Mucosa of descending colon (tissue), 3 donors: ENCODE measurements at regions not wholly inside any gene's neighbourhood (a gene's known extent, or its start where the extent isn't known, plus 50 kb on each side); places are given as distances from the start of the nearest gene placed in this dataset.

ENCODE experiments used
- ATAC-seq: fragments of 200-7000 bp; cut with Tn5 transposase; one replicate; pipeline ENCODE4 v1.9.1; 2020; ENCODE audit warnings: mild to moderate bottlenecking, moderate library complexity
- DNase-seq, 3 donors: peaks; one replicate each; pipeline ENCODE4 v3.0.0-alpha.2; 2020
- H3K36me3 ChIP-seq: fragments of 200-600 bp; one replicate; pipeline ENCODE4 v1.8.0; 2021; ENCODE audit warnings: low read depth, mild to moderate bottlenecking
- H3K4me1 ChIP-seq: fragments of 200-600 bp; one replicate; pipeline ENCODE4 v1.8.0; 2021; ENCODE audit warnings: low read depth, mild to moderate bottlenecking
- H3K4me3 ChIP-seq: fragments of 200-600 bp; one replicate; pipeline ENCODE4 v1.8.0; 2021; ENCODE audit warnings: mild to moderate bottlenecking
- H3K9me3 ChIP-seq: fragments of 200-600 bp; one replicate; pipeline ENCODE4 v1.8.0; 2021; ENCODE audit warnings: mild to moderate bottlenecking
- intact Hi-C, 2 donors: fragments of 100-400 bp; cut with DNase I in 1 of 2; cut with micrococcal nuclease in 1 of 2; formaldehyde crosslinking; loops; one replicate each; pipeline versions ENCODE4 v1.11.0 to v1.11.1; 2022; cut with DNase I, micrococcal nuclease
- TF ChIP-seq, protein P1 (sequence below): fragments of 200-600 bp; IDR thresholded peaks from one replicate; pipeline ENCODE4 v1.8.0; 2022; ENCODE audit warnings: antibody characterized with exemption, mild to moderate bottlenecking
- donor health status: DM: no; HTN: no; CAD: no; lungs with moderate emphysema.
- donor health status: DM: no; HTN: no; CAD: no.
- donor health status: DM: no; HTN: yes; CAD: no.

DNA sequence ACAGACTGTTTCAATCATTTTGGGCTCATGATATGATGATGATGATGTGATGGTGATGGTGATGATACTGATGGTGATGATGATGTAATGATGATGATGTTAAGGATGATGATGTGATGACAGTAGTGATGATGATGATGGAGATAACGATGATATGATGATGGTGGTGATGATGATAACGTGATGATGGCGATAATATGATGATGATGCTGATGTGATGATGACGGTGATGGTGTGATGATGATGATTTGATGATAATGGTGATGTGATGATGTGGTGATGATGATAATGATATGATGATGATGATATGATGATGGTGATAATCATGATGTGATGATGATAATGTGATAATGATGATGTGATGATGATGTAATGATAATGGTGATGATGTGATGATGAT is 612.6 kb downstream of the AACS start:
- H3K4me3 ChIP-seq: no peak overlapping the region
- H3K9me3 ChIP-seq: no peaks in the 10 kb centered on the region
- no peaks in the 10 kb centered on the region for H3K4me1 ChIP-seq
- TF ChIP-seq, protein P1, sequence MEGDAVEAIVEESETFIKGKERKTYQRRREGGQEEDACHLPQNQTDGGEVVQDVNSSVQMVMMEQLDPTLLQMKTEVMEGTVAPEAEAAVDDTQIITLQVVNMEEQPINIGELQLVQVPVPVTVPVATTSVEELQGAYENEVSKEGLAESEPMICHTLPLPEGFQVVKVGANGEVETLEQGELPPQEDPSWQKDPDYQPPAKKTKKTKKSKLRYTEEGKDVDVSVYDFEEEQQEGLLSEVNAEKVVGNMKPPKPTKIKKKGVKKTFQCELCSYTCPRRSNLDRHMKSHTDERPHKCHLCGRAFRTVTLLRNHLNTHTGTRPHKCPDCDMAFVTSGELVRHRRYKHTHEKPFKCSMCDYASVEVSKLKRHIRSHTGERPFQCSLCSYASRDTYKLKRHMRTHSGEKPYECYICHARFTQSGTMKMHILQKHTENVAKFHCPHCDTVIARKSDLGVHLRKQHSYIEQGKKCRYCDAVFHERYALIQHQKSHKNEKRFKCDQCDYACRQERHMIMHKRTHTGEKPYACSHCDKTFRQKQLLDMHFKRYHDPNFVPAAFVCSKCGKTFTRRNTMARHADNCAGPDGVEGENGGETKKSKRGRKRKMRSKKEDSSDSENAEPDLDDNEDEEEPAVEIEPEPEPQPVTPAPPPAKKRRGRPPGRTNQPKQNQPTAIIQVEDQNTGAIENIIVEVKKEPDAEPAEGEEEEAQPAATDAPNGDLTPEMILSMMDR: no peak
- intact Hi-C loops: no loop called here
- H3K36me3 ChIP-seq: no peaks in the 10 kb centered on the region
- no peak for DNase-seq
- no peak for ATAC-seq

DNA sequence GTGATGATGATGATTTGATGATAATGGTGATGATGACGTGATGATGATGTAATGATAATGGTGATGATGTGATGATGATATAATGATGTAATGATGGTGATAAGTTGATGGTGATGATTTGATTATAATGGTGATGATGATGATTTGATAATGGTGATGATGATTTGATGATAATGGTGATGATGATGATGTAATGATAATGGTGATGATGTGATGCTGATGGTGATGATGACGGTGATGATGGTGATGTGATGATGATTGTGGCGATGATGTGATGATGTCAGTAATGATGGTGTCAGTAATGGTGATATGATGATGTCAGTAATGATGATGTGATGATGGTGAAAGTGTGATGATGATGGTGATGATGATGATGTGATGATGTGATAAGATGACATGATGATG is 613.4 kb downstream of the AACS start:
- intact Hi-C loops: no loop called here
- no peaks in the 10 kb centered on the region for H3K9me3 ChIP-seq
- no peak overlapping the region for H3K4me3 ChIP-seq
- DNase-seq (no peak), ATAC-seq (no peak)
- TF ChIP-seq, protein P1: no peak
- H3K36me3 ChIP-seq: no peaks in the 10 kb centered on the region
- H3K4me1 ChIP-seq: no peaks in the 10 kb centered on the region

DNA sequence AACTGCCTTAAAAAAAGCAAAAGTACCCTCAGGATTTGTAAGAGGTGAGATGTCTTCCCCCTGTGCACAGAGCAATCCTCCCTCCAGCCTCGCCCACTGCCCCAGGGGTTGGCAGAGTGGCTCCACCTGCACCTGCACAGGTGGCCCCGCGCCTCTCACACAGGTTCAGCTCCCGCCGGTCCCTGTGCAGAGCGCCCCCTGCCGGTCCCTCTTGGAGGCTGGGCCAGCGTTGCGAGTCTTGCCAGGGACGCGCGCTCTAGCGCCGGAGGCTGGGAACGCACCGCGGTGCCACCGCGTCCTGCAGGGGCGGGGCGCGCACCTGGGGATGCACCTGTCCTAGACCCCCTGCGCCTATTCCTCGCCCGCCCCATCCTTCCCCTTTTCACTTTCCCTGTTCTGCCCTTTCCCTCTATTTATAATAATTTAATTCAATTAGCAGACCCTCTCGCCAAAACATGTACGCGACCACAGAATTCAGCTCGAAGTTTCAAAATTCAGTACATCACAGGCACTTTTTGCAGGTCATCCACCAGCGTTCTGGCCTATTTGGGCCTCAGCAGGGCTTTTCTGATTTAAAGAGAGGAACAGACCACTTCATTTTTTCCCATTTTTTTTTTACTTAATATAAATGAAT is 618.6 kb downstream of the AACS start:
- no peaks in the 10 kb centered on the region for H3K36me3 ChIP-seq
- TF ChIP-seq, protein P1: peak; percentile 13
- peak; percentile 76 for ATAC-seq
- no peaks in the 10 kb centered on the region for H3K4me1 ChIP-seq
- H3K4me3 ChIP-seq: no peak overlapping the region
- peak in 2 of 3 donors; percentile 57 to 65 for DNase-seq
- intact Hi-C loops: no loop called here
- H3K9me3 ChIP-seq: no peaks in the 10 kb centered on the region

DNA sequence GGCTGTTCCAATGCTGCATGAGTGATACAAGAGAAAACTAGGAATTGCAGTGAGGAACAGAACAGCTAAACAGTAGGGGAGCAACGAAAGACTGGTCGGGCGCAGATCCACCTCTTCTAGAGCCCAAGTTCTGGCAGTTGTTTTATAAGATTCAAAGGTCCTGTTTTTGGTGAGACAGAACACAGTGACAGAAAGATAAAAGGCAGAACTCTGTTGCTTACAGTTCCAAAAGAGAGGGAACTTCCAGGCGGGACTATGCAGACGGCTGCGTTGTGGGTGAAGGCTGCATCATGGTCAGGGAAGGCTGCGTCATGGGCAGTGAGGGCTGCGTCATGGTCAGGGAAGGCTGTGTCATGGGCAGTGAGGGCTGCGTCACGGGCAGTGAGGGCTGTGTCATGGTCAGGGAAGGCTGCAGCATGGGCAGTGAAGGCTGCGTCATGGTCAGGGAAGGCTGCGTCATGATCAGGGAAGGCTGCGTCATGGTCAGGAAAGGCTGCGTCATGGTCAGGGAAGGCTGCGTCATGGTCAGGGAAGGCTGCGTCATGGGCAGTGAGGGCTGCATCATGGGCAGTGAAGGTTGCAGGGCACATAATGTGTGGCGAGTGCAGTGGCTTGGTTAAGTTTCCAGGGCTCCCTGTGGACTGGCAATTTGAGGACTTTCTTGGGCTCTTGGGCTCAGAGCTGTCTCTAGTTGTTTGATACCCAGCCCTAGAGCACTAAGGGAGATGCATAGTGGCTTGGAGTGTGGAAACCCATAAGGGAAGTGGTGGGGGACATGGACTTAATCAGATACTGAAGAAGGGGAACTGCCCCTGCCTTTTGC is 619.9 kb downstream of the AACS start:
- TF ChIP-seq, protein P1: no peak
- no peaks in the 10 kb centered on the region for H3K4me1 ChIP-seq
- H3K36me3 ChIP-seq: no peaks in the 10 kb centered on the region
- no peaks in the 10 kb centered on the region for H3K9me3 ChIP-seq
- H3K4me3 ChIP-seq: no peak overlapping the region
- DNase-seq (no peak), ATAC-seq (no peak)
- intact Hi-C loops: no loop called here

DNA sequence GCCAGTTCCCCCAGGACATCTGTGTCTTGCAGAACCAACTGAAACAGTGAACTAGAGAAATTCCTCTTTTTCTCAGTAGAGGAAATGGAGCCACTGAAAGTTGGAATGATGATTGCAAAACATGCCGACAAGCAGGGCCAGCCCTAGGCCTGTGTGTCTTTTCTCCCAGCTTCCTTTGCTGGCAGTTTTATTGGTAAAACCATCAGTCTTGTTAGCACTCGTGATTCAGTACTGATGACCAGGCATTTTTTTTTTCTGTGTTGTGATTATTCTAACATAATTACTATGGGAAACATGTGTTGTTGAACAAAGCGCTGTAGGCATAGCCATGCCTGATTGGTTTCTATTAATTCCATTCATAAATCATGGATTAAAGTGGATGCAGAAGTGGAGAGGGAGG is 620.7 kb downstream of the AACS start:
- DNase-seq: peak in 1 of 3 donors; percentile 2
- TF ChIP-seq, protein P1: no peak
- no peak for ATAC-seq
- Histone ChIP-seq H3K4me3 (no peak overlapping the region), H3K4me1 (no peaks in the 10 kb centered on the region), H3K36me3 (no peaks in the 10 kb centered on the region), H3K9me3 (no peaks in the 10 kb centered on the region)
- intact Hi-C loops: no loop called here
